HG03097 (cell line): ENCODE measurements at regions not wholly inside any gene's neighbourhood (a gene's known extent, or its start where the extent isn't known, plus 50 kb on each side); places are given as distances from the start of the nearest gene placed in this dataset.
"Not testable (repeated sequence)": the region's sequence is repeated elsewhere in the genome, so short reads cannot be mapped to it uniquely, and the experiment has no call there.

ENCODE experiments used
- ATAC-seq: cut with Tn5 transposase; IDR thresholded peaks from one replicate; pipeline ENCODE4 v1.9.1; 2021; ENCODE audit not compliant: unreplicated experiment, low FRiP score

DNA sequence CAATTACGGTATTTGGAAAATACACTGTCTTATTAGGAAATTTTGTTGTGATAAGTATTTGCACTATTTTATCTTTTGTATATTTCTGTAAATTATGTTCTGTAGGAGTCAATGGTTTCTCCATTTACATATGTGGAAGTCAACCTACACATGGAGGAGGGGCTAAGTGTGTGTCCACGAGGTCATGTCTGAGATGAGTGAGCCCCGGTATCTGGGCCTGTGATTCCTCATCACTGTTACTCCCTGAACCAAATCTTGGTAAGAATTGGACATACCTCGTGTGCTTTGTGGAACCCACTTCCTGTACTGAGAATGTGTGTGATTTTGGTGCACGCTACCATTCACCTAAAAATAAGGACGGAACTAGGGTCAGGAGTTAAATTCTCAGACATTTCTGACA lies 1105.5 kb downstream of the TMEM121 start:
- no peak for ATAC-seq

DNA sequence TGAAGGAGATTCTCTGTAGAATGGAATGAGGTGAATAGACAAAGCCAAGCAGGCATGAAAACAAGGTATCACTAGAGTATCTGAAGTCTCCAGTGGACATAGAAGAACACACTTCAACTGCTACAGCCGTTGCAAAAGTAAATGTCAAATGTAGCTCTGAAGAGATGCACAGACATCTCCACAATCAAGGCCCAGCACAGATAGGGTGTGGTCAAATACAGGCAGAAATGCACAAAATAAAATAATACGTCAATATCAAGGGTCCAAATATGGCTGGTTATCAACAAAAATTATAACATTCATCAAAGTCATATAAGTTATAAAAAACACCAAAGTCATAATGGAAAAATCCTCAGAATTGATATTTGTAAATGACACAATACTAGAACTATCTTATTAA lies 1107.3 kb downstream of the TMEM121 start:
- ATAC-seq = no peak

DNA sequence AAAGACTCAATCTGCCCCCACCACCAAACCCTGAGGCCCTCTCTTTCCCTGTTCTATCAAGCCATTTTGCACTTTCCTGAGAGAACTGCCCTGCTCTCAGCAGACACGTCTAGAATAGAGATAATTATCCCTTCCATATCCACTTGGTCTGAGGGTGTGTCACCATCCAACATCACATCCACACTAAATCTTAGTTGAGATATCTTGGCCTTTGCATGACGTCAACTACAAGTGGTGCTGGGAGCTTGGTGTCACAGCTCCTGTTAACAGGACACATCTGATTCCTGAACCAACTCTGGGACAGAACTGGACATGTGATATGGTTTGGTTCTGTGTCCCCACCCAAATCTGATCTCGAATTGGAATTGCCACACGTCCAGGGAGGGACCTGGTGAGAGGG lies 1109.2 kb downstream of the TMEM121 start:
- ATAC-seq = no peak

DNA sequence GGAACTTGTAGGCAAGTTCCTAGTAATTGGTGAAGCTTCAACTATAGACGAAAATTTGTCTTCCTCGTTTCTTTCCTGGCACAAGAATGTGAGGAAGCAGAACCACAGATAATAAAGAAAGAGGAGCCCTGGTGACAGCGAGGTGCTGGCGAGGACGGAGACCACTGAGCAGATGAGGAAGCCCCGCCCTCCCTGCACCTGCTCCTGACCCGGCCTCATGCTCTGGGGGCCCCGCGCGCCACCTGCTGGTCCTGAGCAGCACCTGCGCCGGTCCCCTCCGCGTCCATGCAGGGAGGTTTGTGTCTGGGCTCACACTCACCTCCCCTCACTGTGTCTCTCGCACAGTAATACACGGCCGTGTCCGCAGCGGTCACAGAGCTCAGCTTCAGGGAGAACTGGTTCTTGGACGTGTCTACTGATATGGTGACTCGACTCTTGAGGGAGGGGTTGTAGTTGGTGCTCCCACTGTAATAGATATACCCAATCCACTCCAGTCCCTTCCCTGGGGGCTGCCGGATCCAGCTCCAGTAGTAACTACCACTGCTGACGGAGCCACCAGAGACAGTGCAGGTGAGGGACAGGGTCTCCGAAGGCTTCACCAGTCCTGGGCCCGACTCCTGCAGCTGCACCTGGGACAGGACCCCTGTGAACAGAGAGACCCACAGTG lies 1112.5 kb downstream of the TMEM121 start:
- not testable (repeated sequence) for ATAC-seq

DNA sequence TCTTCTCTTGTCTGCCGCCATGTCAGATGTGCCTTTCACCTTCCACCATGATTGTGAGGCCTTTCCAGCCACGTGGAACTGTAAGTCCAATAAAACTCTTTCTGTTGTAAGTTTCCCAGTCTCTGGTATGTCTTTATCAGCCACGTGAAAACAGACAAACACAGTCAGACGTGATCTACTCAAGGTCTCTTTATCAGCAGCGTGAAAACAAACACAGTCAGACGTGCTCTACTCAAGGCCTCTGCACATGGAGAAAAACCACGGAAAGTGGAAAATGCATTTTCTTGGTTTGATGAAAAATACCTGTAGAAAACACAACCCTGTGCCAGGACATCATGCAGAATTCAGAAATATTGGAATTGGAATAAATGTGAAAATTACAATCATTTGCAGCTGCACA lies 1115.7 kb downstream of the TMEM121 start:
- ATAC-seq = no peak

DNA sequence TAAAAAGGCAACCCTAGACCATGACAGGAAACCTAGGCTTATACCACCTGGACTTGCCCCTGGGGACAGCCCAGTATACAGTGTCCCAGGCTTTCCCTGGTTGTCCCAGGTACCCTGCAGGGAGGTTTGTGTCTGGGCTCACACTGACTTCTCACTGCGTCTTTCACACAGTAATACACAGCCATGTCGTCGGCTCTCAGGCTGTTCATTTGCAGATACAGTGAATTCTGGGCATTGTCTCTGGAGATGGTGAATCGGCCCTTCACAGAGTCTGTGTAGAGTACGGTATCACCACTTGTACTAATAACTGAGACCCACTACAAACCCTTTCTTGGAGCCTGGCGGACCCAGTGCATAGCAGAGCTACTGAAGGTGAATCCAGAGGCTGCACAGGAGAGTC lies 1116.6 kb downstream of the TMEM121 start:
- ATAC-seq = not testable (repeated sequence)

DNA sequence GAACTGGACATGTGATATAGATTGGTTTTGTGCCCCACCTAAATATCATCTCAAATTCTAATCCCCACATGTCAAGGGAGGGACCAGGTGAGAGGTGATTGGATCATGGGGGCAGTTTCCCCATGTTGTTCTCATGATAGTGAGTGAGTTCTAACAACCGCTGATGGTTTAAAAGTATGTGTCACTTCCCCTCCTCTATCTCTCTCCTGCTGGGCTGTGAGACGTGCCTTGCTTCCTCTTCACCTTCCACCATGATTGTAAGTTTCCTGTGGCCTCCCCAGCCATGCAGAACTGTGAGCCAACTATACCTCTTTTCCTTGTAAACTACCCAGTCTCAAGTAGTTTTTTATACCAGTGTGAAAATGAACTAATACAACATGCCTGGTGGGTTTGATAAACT lies 1122.5 kb downstream of the TMEM121 start:
- ATAC-seq = not testable (repeated sequence)

DNA sequence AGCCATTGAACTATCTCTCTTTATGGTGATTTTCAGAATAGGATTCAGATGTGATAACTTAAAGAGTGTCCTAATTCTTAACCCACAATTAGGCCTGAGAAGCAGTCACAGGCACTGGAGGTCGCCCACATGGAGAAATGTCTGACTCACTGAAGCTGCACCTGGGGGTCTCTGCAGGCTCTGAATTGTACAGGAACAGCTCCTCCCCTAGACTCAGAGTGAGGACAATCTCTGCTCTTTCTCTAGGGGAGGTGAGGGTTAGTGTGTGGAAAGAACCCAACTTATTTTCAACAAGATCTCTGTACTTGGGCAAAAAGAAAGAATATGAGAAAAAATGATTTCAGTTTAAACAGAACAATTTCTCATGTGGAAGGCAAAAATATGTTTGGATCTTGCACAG lies 1124.6 kb downstream of the TMEM121 start:
- ATAC-seq = no peak

DNA sequence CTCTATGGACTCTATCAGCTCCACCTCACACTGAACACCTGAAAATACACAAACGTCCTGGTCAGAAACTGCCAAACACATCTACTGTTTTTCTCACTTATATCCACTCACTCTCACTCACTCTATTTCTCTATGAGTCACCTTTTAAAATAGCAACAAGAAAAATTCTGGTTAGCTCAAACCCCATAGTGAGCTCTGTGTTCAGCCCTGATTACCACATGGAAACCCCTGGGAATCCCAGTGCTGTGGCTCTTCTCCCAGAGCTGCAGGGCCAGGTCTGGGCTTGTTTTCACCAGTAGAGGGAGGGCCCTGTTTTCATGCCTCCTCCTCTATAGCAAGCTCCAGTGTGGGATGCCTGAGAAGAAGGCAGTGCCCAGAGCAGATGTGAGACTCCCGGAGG lies 1126.1 kb downstream of the TMEM121 start:
- ATAC-seq = no peak

DNA sequence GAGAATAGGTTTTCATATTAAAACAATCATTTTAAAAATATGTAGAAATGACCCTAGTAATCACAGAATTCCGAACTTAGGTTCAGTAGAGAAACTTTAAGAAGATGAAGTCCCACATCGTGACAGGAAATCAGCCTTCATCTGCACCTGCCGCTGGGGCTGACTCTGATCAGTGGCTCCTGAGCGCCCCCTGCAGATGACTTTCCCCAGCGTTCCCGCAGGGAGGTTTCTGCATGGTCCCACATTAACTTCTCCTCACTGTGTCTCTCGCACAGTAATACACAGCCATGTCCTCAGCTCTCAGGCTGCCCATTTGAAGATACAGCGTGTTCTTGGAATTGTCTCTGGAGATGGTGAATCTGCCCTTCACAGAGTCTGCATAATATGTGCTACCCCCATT lies 1131.1 kb downstream of the TMEM121 start:
- ATAC-seq = no peak

DNA sequence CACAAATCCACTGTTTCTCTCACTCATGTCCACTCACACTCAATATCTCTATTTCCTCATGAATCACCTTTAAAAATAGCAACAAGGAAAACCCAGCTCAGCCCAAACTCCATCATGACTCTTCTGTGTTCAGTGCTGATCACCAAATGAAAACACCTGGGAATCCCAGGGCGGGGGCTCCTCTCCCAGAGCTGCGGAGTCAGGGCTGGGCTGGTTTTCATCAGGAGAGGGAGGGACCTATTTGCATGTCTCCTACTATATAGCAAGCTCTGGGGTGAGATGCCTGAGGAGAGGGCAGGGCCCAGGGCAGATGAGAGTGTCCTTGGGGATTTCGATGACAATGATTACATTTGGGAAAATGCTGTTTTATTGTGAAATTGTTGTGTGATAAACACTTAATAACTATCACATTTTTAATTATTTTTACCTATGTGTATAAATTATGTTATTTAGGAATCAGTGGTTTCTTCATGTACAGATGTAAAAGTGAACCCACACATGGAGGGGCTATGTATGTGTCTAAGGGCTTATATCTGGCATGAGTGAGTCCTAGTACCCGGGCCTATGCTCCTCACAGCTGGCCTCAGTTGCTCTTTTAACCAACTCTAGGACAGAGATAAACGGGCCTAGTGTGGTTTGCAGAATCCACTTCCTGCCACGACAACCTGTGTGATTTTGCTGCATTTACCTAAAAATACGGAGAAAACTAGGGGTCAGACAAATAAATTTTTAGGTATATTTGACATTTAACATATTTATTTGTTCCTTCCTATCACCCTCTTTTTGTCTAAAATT lies 1131.9 kb downstream of the TMEM121 start:
- ATAC-seq = not testable (repeated sequence)

DNA sequence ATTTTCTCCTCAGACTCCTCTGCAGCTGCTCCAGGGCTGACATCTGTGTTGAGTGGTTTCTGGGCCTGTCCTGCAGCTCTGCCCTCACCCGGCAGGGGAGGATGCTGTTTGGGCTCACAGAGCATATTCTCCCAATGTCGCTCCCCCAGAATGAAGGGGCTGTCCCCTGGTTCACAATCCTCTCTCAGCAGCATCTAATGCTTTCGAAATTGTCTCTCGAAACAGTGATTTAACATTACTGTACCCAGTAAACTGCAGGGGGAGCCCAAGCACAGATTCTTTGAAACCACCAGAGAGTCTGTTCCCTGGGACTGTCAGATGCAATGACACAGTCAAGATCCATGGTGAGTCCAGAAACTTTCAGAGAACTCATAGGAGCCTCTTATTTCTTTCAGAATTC lies 1135.2 kb downstream of the TMEM121 start:
- not testable (repeated sequence) for ATAC-seq

DNA sequence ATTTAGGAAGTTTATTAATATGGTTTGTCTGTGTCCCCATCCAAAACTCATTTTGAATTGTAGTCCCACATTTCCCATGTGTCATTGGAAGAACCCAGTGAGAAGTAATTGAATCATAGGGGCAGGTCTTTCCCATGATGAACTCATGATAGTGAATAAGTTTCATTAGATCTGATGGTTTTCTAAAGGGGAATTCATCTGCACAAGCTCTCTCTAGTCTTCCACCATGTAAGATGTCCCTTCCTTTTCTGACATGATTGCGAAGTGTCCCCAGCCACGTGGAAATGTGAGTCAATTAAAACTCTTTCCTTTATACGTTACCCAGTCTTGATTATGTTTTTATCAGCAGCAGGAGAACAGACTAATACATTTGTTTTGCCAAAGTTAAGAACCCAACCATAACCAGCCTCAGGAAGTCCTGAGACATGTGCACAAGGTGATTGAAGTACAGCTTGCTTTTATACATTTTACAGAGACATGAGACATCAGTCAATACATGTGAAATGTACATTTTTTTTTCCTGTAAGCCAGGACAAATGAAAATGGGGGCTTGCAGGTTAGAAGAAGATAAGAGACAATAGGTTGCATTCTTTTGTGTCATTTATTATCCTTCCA lies 1136.7 kb downstream of the TMEM121 start:
- no peak for ATAC-seq

DNA sequence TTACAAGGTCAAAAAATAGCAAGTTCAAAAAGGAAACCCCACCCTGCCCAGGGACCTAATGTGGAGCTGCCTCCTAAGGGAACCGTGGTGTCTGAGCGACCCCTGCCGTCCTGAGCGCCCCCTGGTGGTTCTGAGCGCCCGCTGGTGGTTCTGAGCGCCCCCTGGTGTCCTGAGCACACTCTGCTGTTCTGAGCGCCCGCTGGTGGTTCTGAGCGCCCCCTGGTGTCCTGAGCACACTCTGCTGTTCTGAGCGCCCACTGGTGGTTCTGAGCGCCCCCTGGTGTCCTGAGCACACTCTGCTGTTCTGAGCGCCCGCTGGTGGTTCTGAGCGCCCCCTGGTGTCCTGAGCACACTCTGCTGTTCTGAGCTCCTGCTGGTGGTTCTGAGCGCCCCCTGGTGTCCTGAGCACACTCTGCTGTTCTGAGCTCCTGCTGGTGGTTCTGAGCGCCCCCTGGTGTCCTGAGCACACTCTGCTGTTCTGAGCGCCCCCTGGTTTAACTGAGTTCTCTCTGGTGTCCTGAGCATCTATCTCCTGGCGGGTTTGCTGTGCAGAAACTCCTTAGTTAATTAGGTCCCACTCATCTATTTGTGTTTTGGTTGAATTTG lies 1137.5 kb downstream of the TMEM121 start:
- peak; percentile 69 for ATAC-seq

DNA sequence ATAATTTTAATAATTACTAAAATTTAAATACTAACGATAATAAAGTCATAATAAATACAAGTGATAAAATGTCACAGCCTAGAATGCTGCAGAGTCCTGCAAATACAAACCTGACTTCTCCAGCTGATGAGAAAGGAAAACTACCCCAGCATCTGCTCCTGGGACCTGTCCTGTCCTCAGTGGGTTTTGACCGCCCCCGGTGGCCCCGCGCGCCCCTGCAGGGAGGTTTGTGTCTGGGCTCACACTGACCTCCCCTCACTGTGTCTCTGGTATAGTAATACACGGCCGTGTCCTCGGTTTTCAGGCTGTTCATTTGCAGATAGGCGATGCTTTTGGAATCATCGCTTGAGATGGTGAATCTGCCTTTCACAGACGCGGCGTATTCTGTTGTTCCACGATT lies 1139.4 kb downstream of the TMEM121 start:
- ATAC-seq = no peak

DNA sequence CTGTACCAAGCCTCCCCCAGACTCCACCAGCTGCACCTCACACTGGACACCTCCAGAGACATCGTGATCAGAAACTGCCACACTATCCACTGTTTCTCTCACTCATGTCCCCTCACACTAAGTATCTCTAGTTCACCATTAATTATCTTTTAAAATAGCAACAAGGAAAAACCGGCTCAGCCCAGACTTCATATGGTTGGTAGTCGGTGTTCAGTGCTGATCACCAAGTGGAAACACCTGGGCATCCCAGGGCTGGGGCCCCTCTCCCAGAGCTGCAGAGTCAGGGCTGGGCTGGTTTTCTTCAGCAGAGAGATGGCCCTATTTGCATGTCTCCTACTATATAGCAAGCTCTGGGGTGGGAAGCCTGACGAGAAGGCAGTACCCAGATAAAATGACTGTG lies 1140.0 kb downstream of the TMEM121 start:
- no peak for ATAC-seq

DNA sequence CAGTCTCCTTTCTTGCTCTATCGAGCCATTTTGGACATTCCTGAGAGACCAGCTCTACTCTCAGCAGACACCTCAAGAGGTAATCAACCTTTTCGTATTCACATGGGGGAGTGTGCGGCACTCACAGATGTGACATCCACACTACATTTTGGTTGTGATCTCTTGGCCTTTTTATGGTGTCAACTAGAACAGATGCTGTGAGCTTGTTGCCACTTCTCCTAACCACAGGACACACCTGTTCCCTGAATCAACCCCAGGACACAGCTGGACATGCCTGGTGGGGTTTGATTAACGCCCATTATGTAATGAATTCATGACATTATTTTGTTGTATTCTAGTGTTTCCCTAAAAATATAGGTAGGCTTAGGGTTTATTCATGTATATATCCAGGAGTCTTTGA lies 1143.6 kb downstream of the TMEM121 start:
- no peak for ATAC-seq

DNA sequence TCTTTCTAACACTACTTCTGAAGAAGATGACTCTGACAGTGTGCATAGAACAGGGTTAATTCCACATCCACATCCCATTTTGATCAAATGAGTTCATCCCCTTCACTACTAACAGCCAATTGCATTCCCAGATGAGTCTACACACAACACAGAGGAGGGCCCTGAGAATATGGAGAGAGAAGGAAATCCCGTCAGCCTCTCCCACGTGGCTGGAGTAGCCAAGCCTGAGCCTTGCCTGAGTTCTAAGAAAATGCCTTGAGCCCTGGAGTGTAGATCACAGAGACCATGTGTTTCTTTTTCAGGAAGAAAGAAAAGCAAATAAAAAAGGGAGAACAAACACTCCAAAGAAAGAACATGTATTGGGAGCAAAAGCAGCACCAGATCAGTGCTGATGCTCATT lies 1147.7 kb downstream of the TMEM121 start:
- ATAC-seq = not testable (repeated sequence)

DNA sequence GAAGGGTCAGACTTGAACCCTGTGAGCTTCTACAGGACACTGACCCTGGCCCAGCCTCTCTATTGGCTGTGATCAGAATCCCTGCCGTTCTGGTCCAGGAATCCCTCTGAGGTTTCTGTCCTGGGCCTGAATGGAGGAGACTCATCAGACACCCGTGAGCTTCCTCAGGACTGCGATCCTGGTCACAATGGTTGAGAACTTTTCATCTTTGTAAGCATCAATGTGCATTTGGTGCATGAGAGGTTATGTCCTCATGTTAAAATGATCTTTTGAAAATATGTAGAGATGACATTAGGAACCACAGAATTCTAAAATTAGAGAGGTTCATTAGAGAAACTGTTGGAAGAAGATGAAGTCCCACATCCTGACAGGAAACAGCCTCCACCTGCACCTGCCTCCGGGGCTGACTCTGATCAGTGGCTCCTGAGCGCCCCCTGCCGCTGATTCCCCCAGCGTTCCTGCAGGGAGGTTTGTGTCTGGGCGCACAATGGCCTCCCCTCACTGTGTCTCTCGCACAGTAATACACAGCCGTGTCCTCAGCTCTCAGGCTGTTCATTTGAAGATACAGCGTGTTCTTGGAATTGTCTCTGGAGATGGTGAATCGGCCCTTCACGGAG lies 1148.2 kb downstream of the TMEM121 start:
- not testable (repeated sequence) for ATAC-seq

DNA sequence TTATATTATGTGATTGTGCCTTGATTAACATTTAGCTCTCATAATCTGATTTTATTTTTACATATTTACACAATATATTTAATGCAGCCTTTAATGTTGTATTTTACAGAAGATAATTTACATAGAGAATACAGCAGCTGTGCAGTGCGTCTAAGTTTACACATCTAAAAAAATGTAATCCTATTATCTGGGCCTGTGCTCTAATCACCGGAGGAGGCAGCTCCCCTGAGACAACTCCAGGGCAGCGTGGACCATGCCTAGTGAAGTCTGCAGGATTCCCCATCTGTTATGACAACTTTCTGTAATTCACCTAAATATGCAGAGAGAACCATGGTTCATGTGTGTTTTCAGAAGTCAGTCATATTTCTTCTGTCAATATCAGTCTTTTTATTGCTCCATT lies 1149.3 kb downstream of the TMEM121 start:
- ATAC-seq = not testable (repeated sequence)

DNA sequence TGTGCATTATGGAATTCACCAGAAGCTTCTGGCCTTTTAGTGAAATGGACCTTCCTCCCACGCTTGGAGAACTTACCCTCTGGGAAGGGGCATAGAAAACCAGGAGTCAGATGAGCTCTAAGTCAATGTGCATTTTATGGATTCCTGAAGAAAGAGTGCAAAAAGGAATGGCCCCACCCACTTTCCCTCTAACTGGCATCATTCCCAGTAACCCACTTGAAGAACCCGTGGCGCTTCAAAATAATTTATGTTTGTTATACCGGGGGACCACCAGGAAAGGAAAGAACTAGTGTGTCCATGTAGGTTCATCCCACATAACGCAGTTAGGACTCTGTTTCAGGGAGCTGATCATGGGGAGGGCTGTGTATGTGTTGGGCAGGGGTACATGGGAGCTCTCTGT lies 1153.4 kb downstream of the TMEM121 start:
- no peak for ATAC-seq
